ENCODE measurements at regions not wholly inside any gene's neighbourhood (a gene's known extent, or its start where the extent isn't known, plus 50 kb on each side); places are given as distances from the start of the nearest gene placed in this dataset.

DNA sequence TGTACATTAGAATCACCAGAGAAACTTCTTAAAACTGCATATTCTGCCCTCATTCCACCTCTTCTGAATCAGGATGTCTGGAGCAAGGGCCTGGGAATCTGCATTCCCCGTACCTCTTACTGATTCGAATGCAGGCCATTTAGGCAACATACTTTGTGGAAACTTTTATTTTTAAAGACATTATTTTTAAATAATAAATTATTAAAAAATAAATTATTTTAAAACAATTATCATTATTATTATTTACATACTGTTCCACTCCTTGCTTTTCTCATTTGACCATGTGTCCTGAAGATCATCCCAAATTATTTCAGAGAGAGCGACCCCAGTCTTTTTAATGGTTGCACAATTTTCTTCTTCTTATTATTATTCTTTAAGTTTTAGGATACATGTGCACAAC is 336.6 kb upstream of the TBC1D5 start:
- TF ChIP-seq, protein P1, sequence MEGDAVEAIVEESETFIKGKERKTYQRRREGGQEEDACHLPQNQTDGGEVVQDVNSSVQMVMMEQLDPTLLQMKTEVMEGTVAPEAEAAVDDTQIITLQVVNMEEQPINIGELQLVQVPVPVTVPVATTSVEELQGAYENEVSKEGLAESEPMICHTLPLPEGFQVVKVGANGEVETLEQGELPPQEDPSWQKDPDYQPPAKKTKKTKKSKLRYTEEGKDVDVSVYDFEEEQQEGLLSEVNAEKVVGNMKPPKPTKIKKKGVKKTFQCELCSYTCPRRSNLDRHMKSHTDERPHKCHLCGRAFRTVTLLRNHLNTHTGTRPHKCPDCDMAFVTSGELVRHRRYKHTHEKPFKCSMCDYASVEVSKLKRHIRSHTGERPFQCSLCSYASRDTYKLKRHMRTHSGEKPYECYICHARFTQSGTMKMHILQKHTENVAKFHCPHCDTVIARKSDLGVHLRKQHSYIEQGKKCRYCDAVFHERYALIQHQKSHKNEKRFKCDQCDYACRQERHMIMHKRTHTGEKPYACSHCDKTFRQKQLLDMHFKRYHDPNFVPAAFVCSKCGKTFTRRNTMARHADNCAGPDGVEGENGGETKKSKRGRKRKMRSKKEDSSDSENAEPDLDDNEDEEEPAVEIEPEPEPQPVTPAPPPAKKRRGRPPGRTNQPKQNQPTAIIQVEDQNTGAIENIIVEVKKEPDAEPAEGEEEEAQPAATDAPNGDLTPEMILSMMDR (conservative IDR thresholded peaks at IDR 0.05 in 1 of 2, IDR thresholded peaks at IDR 0.05 in 1 of 2; ENCODE audit: extremely low read depth in 1 of 2, insufficient read depth in 1 of 2, low read depth in 1 of 2, low read length in 2 of 2): no peak
- TF ChIP-seq EZH2 (IDR thresholded peaks at IDR 0.05; ENCODE audit: borderline replicate concordance, low read length): no peak
